ENCODE measurements at regions not wholly inside any gene's neighbourhood (a gene's known extent, or its start where the extent isn't known, plus 50 kb on each side); places are given as distances from the start of the nearest gene placed in this dataset.

DNA sequence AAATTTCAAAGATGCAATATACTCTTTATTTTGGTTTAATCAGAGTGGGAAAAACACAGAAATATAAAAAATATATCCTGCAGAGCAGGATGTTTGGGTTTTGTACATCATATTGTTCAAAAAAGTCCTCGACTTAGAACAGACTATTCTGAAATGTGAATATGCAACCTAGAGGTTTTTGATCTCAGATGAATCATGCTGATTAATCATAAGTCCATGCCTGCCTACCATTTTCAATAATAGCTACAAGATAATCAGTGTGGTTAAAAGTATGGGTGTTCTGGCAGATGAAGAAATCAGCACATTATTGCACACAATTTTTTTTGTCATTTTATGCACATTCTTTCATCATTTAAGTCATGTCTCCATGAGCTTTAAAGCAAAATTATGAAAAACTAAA is 1261.0 kb upstream of the NXPH2 start:
- TF ChIP-seq CTCF (IDR thresholded peaks at IDR 0.05; ENCODE audit: borderline replicate concordance, extremely low read depth, low read length, poor library complexity, severe bottlenecking) (no peak), EZH2 (IDR thresholded peaks at IDR 0.05; ENCODE audit: borderline replicate concordance, low read depth, low read length, severe bottlenecking) (no peak)

Data from DND-41 (cell line).